ENCODE measurements at regions not wholly inside any gene's neighbourhood (a gene's known extent, or its start where the extent isn't known, plus 50 kb on each side); places are given as distances from the start of the nearest gene placed in this dataset.

DNA sequence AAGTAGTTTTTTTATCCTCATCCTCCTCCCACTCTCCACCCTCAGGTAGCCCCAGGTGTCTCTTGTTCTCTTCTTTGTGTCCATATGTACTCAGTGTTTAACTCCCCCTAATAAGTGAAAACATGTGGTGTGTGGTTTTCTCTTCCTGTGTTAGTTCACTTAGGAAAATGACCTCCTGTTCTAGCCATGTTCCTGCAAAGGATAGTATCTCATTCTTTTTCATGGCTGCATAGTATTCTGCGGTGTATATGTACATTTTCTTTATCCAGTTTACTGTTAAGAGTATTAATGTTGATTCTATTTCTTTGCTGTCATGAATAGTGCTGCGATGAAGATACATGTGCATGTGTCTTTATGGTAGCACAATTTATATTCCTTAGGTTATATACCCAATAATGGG lies 68.4 kb upstream of the RANBP3L start:
- H3K4me1 Mint-ChIP-seq: peaks cover 15% of the 10 kb centered on the region
- Histone ChIP-seq H3K36me3 (ENCODE audit: control insufficient read depth, insufficient read depth, low read length) (no peaks in the 10 kb centered on the region), H3K4me1 (ENCODE audit: control insufficient read depth, insufficient read depth, low read length) (peaks cover 7% of the 10 kb centered on the region), H3K27me3 (ENCODE audit: control insufficient read depth, insufficient read depth, low read length, poor library complexity, severe bottlenecking) (peaks cover 67% of the 10 kb centered on the region), H3K9me3 (ENCODE audit: control insufficient read depth, low read length) (no peaks in the 10 kb centered on the region), H3K4me3 (ENCODE audit: low read length) (no peak overlapping the region), H3K9ac (ENCODE audit: extremely low read depth, low read length, poor library complexity, severe bottlenecking) (no peak overlapping the region), H3K27ac (ENCODE audit: low read depth, low read length) (no peak overlapping the region)
- TF ChIP-seq, protein P1, sequence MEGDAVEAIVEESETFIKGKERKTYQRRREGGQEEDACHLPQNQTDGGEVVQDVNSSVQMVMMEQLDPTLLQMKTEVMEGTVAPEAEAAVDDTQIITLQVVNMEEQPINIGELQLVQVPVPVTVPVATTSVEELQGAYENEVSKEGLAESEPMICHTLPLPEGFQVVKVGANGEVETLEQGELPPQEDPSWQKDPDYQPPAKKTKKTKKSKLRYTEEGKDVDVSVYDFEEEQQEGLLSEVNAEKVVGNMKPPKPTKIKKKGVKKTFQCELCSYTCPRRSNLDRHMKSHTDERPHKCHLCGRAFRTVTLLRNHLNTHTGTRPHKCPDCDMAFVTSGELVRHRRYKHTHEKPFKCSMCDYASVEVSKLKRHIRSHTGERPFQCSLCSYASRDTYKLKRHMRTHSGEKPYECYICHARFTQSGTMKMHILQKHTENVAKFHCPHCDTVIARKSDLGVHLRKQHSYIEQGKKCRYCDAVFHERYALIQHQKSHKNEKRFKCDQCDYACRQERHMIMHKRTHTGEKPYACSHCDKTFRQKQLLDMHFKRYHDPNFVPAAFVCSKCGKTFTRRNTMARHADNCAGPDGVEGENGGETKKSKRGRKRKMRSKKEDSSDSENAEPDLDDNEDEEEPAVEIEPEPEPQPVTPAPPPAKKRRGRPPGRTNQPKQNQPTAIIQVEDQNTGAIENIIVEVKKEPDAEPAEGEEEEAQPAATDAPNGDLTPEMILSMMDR (conservative IDR thresholded peaks at IDR 0.05): no peak
- no peak overlapping the region for H3K27ac Mint-ChIP-seq
- WGBS, 2 experiments (ENCODE audit: insufficient coverage in 1 of 2, insufficient read length in 1 of 2): 88 to 89% methylated on average over 1 to 2 of the region's 2 CpGs
- no peak for DNase-seq
- no peaks in the 10 kb centered on the region for H3K36me3 Mint-ChIP-seq (ENCODE audit: low read depth)
- peaks cover 2% of the 10 kb centered on the region for H3K9me3 Mint-ChIP-seq
- peaks cover 50% of the 10 kb centered on the region for H3K27me3 Mint-ChIP-seq (ENCODE audit: insufficient read depth)
- H3K4me3 Mint-ChIP-seq: no peak overlapping the region

DNA sequence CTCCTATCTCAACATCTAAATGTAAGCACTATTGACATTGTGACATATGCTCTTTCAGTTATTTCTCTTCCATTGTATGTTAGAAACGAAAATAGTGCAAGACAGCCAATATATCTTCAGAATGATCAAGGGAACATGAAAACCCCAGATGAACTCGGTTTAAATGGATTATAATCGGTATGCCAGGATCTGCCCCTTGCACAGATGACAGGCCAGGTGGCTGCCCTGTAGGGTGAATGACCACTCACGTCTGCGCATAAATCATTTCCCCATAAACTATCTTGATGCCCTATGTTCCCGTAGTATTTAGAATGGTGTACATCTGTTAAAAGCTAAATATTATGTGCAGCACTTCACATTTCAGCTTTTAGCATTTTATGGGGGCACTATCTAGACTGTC lies 69.7 kb upstream of the RANBP3L start:
- Histone ChIP-seq H3K9me3 (ENCODE audit: control insufficient read depth, low read length) (peaks cover 5% of the 10 kb centered on the region), H3K27ac (ENCODE audit: low read depth, low read length) (no peak overlapping the region), H3K9ac (ENCODE audit: extremely low read depth, low read length, poor library complexity, severe bottlenecking) (no peak overlapping the region), H3K36me3 (ENCODE audit: control insufficient read depth, insufficient read depth, low read length) (no peaks in the 10 kb centered on the region), H3K4me1 (ENCODE audit: control insufficient read depth, insufficient read depth, low read length) (peaks cover 7% of the 10 kb centered on the region), H3K27me3 (ENCODE audit: control insufficient read depth, insufficient read depth, low read length, poor library complexity, severe bottlenecking) (peaks cover 70% of the 10 kb centered on the region), H3K4me3 (ENCODE audit: low read length) (no peak overlapping the region)
- Mint-ChIP-seq H3K27ac (no peak overlapping the region), H3K4me1 (peaks cover 16% of the 10 kb centered on the region), H3K36me3 (ENCODE audit: low read depth) (no peaks in the 10 kb centered on the region), H3K27me3 (ENCODE audit: insufficient read depth) (peaks cover 59% of the 10 kb centered on the region), H3K9me3 (peaks cover 8% of the 10 kb centered on the region), H3K4me3 (no peak overlapping the region)
- TF ChIP-seq, protein P1 (conservative IDR thresholded peaks at IDR 0.05): no peak
- DNase-seq: no peak
- 91 to 97% methylated on average over 5 to 6 of the region's 6 CpGs for WGBS, 2 experiments (ENCODE audit: insufficient coverage in 1 of 2, insufficient read length in 1 of 2)

DNA sequence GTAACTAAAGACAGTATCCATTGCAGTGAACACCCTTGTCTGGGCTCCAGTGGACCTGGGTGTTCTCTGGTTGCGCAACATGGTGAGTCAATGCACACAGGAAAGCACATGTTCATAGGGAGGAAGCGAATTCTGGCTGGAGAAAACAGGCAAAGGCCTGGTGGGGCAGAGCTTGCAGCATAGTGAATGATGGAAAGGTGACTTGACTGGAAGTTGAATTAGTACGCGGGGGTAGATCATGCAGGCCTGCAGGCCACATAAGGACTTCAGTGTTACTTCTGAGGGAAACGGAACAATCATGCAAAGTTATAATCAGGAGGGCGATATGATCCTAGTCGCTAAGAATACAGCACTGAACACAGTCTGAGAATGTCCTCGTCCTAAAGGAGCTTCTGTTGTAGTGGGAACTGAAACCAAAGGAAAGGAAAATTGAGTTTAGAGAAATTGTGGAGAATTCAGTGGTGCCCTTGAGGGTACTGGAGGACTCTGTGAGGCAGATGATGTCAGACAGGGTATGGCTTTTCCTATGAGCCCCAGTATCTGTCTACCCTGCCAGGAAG lies 71.9 kb upstream of the RANBP3L start:
- Mint-ChIP-seq H3K4me1 (peaks cover 33% of the 10 kb centered on the region), H3K9me3 (peaks cover 10% of the 10 kb centered on the region), H3K27ac (no peak overlapping the region), H3K4me3 (no peak overlapping the region), H3K27me3 (ENCODE audit: insufficient read depth) (peaks cover 73% of the 10 kb centered on the region), H3K36me3 (ENCODE audit: low read depth) (no peaks in the 10 kb centered on the region)
- H3K4me3 ChIP-seq (ENCODE audit: low read length): no peak overlapping the region
- H3K4me1 ChIP-seq (ENCODE audit: control insufficient read depth, insufficient read depth, low read length): peaks cover 7% of the 10 kb centered on the region
- H3K9me3 ChIP-seq (ENCODE audit: control insufficient read depth, low read length): peaks cover 5% of the 10 kb centered on the region
- peaks cover 69% of the 10 kb centered on the region for H3K27me3 ChIP-seq (ENCODE audit: control insufficient read depth, insufficient read depth, low read length, poor library complexity, severe bottlenecking)
- no peak overlapping the region for H3K27ac ChIP-seq (ENCODE audit: low read depth, low read length)
- H3K9ac ChIP-seq (ENCODE audit: extremely low read depth, low read length, poor library complexity, severe bottlenecking): no peak overlapping the region
- WGBS, 2 experiments (ENCODE audit: insufficient coverage in 1 of 2, insufficient read length in 1 of 2): 95 to 97% methylated on average over 8 of the region's 8 CpGs
- TF ChIP-seq, protein P1 (conservative IDR thresholded peaks at IDR 0.05): no peak
- H3K36me3 ChIP-seq (ENCODE audit: control insufficient read depth, insufficient read depth, low read length): no peaks in the 10 kb centered on the region
- DNase-seq: no peak
